ENCODE measurements at regions not wholly inside any gene's neighbourhood (a gene's known extent, or its start where the extent isn't known, plus 50 kb on each side); places are given as distances from the start of the nearest gene placed in this dataset.

GRCh38 chr11:106246495-106246894 lies 169.0 kb downstream of the AASDHPPT start:
- H3K4me1 Mint-ChIP-seq, result no peaks in the 10 kb centered on the region
- H3K27me3 Mint-ChIP-seq (ENCODE audit: low read depth in 3 of 3), result peaks cover 0 to 1% (median 0%) of the 10 kb centered on the region in 3 donors
- no peaks in the 10 kb centered on the region for H4K20me1 ChIP-seq (ENCODE audit: insufficient read depth, low read length)
- peaks cover 5 to 23% (median 12%) of the 10 kb centered on the region in 7 donors for H3K9me3 Mint-ChIP-seq
- no peaks in the 10 kb centered on the region for H3K36me3 Mint-ChIP-seq
- no peak overlapping the region for H3K4me2 ChIP-seq (replicated peaks; ENCODE audit: extremely low read depth, low read length, poor library complexity, severe bottlenecking)
- H2AFZ ChIP-seq (ENCODE audit: insufficient read depth, low read depth, low read length, poor library complexity, severe bottlenecking), result no peak overlapping the region
- no peak overlapping the region for H3K9ac ChIP-seq (ENCODE audit: insufficient read depth, low read length, poor library complexity, severe bottlenecking)
- no peak overlapping the region for H3K27ac ChIP-seq (ENCODE audit: low read depth in 1 of 2, low read length in 2 of 2)
- peaks cover 31% of the 10 kb centered on the region in 2 donors for H3K9me3 ChIP-seq (replicated peaks in 1 of 2; ENCODE audit: control insufficient read depth in 1 of 2, insufficient read depth in 1 of 2, low read length in 2 of 2)
- H3K36me3 ChIP-seq (replicated peaks in 1 of 2; ENCODE audit: control insufficient read depth in 1 of 2, insufficient read depth in 2 of 2, low read length in 2 of 2), result no peaks in the 10 kb centered on the region
- no peaks in the 10 kb centered on the region for H3K4me1 ChIP-seq (ENCODE audit: control insufficient read depth in 1 of 2, insufficient read depth in 2 of 2, low read length in 2 of 2)
- no peak overlapping the region for H3K27ac Mint-ChIP-seq
- no peak overlapping the region for H3K4me3 Mint-ChIP-seq
- no peaks in the 10 kb centered on the region for H3K79me2 ChIP-seq (ENCODE audit: insufficient read depth, low read length)
- 60% methylated on average over 1 of the region's 3 CpGs for WGBS (ENCODE audit: insufficient coverage)
- intact Hi-C loops (cut with micrococcal nuclease), result no loop called here
- H3K27me3 ChIP-seq (ENCODE audit: control insufficient read depth in 2 of 2, insufficient read depth in 2 of 2, low read length in 2 of 2), result no peaks in the 10 kb centered on the region
- no peak for TF ChIP-seq CTCF (IDR thresholded peaks at IDR 0.05)
- no peak overlapping the region for H3K4me3 ChIP-seq (replicated peaks in 1 of 3; ENCODE audit: low read depth in 2 of 3, low read length in 3 of 3)
- DNase-seq, result no peak

- Histone ChIP-seq H3K4me1 (ENCODE audit: control insufficient read depth in 1 of 2, insufficient read depth in 2 of 2, low read length in 2 of 2) (no peaks in the 10 kb centered on the region), H3K9me3 (replicated peaks in 1 of 2; ENCODE audit: control insufficient read depth in 1 of 2, insufficient read depth in 1 of 2, low read length in 2 of 2) (peaks cover 27% of the 10 kb centered on the region in 2 donors), H3K9ac (ENCODE audit: insufficient read depth, low read length, poor library complexity, severe bottlenecking) (no peak overlapping the region), H3K4me3 (replicated peaks in 1 of 3; ENCODE audit: low read depth in 2 of 3, low read length in 3 of 3) (no peak overlapping the region), H3K79me2 (ENCODE audit: insufficient read depth, low read length) (no peaks in the 10 kb centered on the region), H3K4me2 (replicated peaks; ENCODE audit: extremely low read depth, low read length, poor library complexity, severe bottlenecking) (no peak overlapping the region), H3K27me3 (ENCODE audit: control insufficient read depth in 2 of 2, insufficient read depth in 2 of 2, low read length in 2 of 2) (no peaks in the 10 kb centered on the region), H3K36me3 (replicated peaks in 1 of 2; ENCODE audit: control insufficient read depth in 1 of 2, insufficient read depth in 2 of 2, low read length in 2 of 2) (no peaks in the 10 kb centered on the region), H3K27ac (ENCODE audit: low read depth in 1 of 2, low read length in 2 of 2) (no peak overlapping the region), H4K20me1 (ENCODE audit: insufficient read depth, low read length) (no peaks in the 10 kb centered on the region), H2AFZ (ENCODE audit: insufficient read depth, low read depth, low read length, poor library complexity, severe bottlenecking) (no peak overlapping the region)
- intact Hi-C loops (cut with micrococcal nuclease), result no loop called here
- no peaks in the 10 kb centered on the region for H3K36me3 Mint-ChIP-seq
- peaks cover 0 to 1% (median 0%) of the 10 kb centered on the region in 3 donors for H3K27me3 Mint-ChIP-seq (ENCODE audit: low read depth in 3 of 3)
- no peak overlapping the region for H3K27ac Mint-ChIP-seq
- H3K4me1 Mint-ChIP-seq, result no peaks in the 10 kb centered on the region
- WGBS (ENCODE audit: insufficient coverage), result 88% methylated on average over 3 of the region's 5 CpGs
- H3K9me3 Mint-ChIP-seq, result peaks cover 7 to 27% (median 15%) of the 10 kb centered on the region in 7 donors
- TF ChIP-seq CTCF (IDR thresholded peaks at IDR 0.05), result no peak
- H3K4me3 Mint-ChIP-seq, result no peak overlapping the region
- DNase-seq, result no peak
Measured at GRCh38 chr11:106249617-106250239, 172.3 kb downstream of the AASDHPPT start.
